ENCODE measurements at regions not wholly inside any gene's neighbourhood (a gene's known extent, or its start where the extent isn't known, plus 50 kb on each side); places are given as distances from the start of the nearest gene placed in this dataset.
"Not testable (repeated sequence)": the region's sequence is repeated elsewhere in the genome, so short reads cannot be mapped to it uniquely, and the experiment has no call there.

GRCh38 chr18:77403969-77404535, 154.4 kb downstream of the GALR1 start:
- DNase-seq (ENCODE audit: low read depth) = no peak
- TF ChIP-seq CTCF (conservative IDR thresholded peaks at IDR 0.05; ENCODE audit: low read length) = no peak
- H3K4me3 ChIP-seq (ENCODE audit: low read length) = no peak overlapping the region

GRCh38 chr18:77405096-77405495, 155.4 kb downstream of the GALR1 start:
- H3K4me3 ChIP-seq (ENCODE audit: low read length) = no peak overlapping the region
- no peak for DNase-seq (ENCODE audit: low read depth)
- no peak for TF ChIP-seq CTCF (conservative IDR thresholded peaks at IDR 0.05; ENCODE audit: low read length)

GRCh38 chr18:77407733-77408132, 158.1 kb downstream of the GALR1 start:
- no peak overlapping the region for H3K4me3 ChIP-seq (ENCODE audit: low read length)
- DNase-seq (ENCODE audit: low read depth) = no peak
- no peak for TF ChIP-seq CTCF (conservative IDR thresholded peaks at IDR 0.05; ENCODE audit: low read length)

- not testable (repeated sequence) for H3K4me3 ChIP-seq (ENCODE audit: low read length); DNase-seq (ENCODE audit: low read depth)
Measured at GRCh38 chr18:77421546-77421945, 171.9 kb downstream of the GALR1 start.

DNA sequence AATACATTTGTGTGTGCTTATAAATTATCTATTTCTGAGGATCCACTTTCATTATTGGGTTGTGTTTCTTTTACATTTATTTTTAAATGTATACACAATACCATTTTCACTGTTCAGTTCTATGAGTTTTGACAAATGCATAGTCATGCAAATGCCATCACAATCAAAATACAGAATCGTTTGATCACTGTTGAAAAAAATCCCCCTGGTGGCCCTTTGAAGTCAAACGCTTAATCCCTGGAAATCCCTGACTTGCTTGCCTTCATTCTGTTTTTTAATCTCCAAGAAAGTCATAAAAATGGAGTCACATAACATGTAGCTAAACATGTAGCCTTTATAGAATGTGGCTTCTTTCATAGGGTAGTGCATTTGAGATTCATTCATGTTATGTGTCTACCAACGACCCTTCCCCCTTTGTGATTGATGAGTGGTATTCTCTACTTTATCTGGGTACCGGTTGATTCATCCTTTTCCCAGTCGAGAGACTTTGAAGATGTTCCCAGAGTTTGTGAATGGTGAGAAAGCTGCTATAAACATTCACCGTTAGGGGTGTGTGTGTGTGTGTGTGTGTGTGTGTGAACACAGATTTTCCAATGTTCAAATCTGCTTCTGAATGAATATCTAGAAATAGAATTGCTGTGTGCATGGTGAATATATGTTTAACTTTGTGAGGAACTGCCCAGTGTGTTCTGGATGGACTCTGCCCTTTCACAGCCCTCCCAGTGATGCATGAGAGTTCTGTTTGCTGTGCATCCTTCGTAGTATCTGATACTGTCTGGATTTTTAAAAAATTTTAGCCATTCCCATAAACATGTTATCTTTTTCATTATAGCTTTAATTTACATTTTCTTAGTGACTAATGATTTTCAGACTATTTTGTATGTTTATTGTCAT, 173.6 kb downstream of the GALR1 start:
- no peak for DNase-seq (ENCODE audit: low read depth)
- no peak for TF ChIP-seq CTCF (conservative IDR thresholded peaks at IDR 0.05; ENCODE audit: low read length)
- no peak overlapping the region for H3K4me3 ChIP-seq (ENCODE audit: low read length)

DNA sequence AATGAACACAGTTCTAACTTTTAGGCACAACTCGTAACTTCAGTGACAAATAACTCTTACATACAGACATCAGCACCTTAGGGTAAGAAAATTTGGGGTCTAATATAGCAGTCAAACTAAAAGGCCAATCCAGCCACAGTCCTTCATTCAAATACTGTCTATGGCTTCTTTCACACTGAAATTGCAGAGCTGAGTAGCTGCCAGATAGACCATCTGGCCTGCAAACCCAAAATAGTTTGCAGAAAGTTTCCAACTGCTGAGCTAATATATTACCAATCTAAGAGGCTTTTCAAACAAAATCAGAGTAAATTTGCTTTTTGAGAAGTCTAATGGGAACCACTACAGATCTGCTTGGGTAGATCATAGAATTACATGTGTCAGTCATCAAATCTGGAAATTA, 183.4 kb downstream of the GALR1 start:
- TF ChIP-seq CTCF (conservative IDR thresholded peaks at IDR 0.05; ENCODE audit: low read length) = no peak
- H3K4me3 ChIP-seq (ENCODE audit: low read length) = no peak overlapping the region
- DNase-seq (ENCODE audit: low read depth) = no peak

GRCh38 chr18:77439888-77440287, 190.2 kb downstream of the GALR1 start:
- DNase-seq (ENCODE audit: low read depth) = no peak
- TF ChIP-seq CTCF (conservative IDR thresholded peaks at IDR 0.05; ENCODE audit: low read length) = no peak

More at GRCh38 chr18:77439888-77440287, 190.2 kb downstream of the GALR1 start:
- no peak overlapping the region for H3K4me3 ChIP-seq (ENCODE audit: low read length)

Data from AG10803 (cell line).